SU-DHL-6 (cell line): ENCODE measurements at regions not wholly inside any gene's neighbourhood (a gene's known extent, or its start where the extent isn't known, plus 50 kb on each side); places are given as distances from the start of the nearest gene placed in this dataset.

Experiments
- H2AFZ ChIP-seq: fragments of 200-600 bp; sonication (generic); 2 replicates; pipeline ENCODE4 v1.6.1; 2014; ENCODE audit warnings: low read depth, mild to moderate bottlenecking, moderate library complexity, mixed read lengths, antibody characterized with exemption, low read length; ENCODE audit not compliant: severe bottlenecking
- H3F3A ChIP-seq: fragments of 200-600 bp; shearing (Covaris generic); 2 replicates; pipeline ENCODE4 v1.6.0; 2016; ENCODE audit warnings: antibody characterized with exemption, mild to moderate bottlenecking; ENCODE audit not compliant: insufficient read depth
- H3K27ac ChIP-seq: fragments of 200-600 bp; sonication (generic); 2 replicates; pipeline ENCODE4 v1.5.1; 2016; ENCODE audit warnings: low read depth, mild to moderate bottlenecking, low read length, moderate library complexity, mixed read lengths
- H3K27me3 ChIP-seq: fragments of 200-600 bp; sonication (generic), shearing (Covaris generic); 2 replicates; pipeline ENCODE4 v1.6.0; 2014; ENCODE audit warnings: mild to moderate bottlenecking, low read length
- H3K36me3 ChIP-seq: fragments of 200-600 bp; sonication (generic); 2 replicates; pipeline ENCODE4 v1.6.1; 2014; ENCODE audit warnings: mild to moderate bottlenecking, low read length, mixed read lengths
- H3K4me2 ChIP-seq: fragments of 300-600, 200-600 bp; shearing (Covaris generic), sonication (generic); 2 replicates; pipeline ENCODE4 v1.6.0; 2014; ENCODE audit warnings: low read length, low read depth, mild to moderate bottlenecking; ENCODE audit not compliant: poor library complexity, severe bottlenecking
- H3K4me3 ChIP-seq: fragments of 200-600 bp; sonication (generic); 2 replicates; pipeline ENCODE4 v1.5.1; 2014; ENCODE audit warnings: antibody characterized with exemption, low read length, mild to moderate bottlenecking, mixed read lengths; ENCODE audit not compliant: insufficient read depth, poor library complexity, severe bottlenecking
- H3K79me2 ChIP-seq: fragments of 200-600 bp; sonication (generic); 2 replicates; pipeline ENCODE4 v1.6.1; 2014; ENCODE audit warnings: mild to moderate bottlenecking, low read length, moderate library complexity; ENCODE audit not compliant: insufficient read depth
- H3K9ac ChIP-seq: fragments of 200-600 bp; sonication (generic); 2 replicates; pipeline ENCODE4 v1.7.0; 2014; ENCODE audit warnings: mild to moderate bottlenecking, low read length
- H3K9me2 ChIP-seq: fragments of 200-600 bp; sonication (generic); replicated peaks from 2 replicates; pipeline ENCODE4 v1.6.1; 2014; ENCODE audit warnings: low read length; ENCODE audit not compliant: insufficient read depth
- H3K9me3 ChIP-seq: fragments of 200-600 bp; sonication (generic); 2 replicates; pipeline ENCODE4 v1.6.1; 2014; ENCODE audit warnings: low read length, mixed read lengths; ENCODE audit not compliant: insufficient read depth
- H4K20me1 ChIP-seq: fragments of 200-600 bp; sonication (generic); 2 replicates; pipeline ENCODE4 v1.6.1; 2014; ENCODE audit warnings: low read depth, mild to moderate bottlenecking, antibody characterized with exemption, low read length, moderate library complexity, mixed read lengths
- EZH2phosphoT487 ChIP-seq: fragments of 200-600 bp; sonication (generic), shearing (Covaris generic); conservative IDR thresholded peaks from 2 replicates; pipeline ENCODE4 v1.6.1; 2018; ENCODE audit warnings: mild to moderate bottlenecking, antibody characterized with exemption, low read length, moderate library complexity, mixed read lengths
- TF ChIP-seq, protein P1 (sequence below): fragments of 200-600 bp; sonication (generic); IDR thresholded peaks from one replicate; pipeline ENCODE4 v1.5.1; 2017; ENCODE audit warnings: antibody characterized with exemption, mild to moderate bottlenecking, low read length, moderate library complexity; ENCODE audit not compliant: insufficient read depth, poor library complexity, severe bottlenecking

DNA sequence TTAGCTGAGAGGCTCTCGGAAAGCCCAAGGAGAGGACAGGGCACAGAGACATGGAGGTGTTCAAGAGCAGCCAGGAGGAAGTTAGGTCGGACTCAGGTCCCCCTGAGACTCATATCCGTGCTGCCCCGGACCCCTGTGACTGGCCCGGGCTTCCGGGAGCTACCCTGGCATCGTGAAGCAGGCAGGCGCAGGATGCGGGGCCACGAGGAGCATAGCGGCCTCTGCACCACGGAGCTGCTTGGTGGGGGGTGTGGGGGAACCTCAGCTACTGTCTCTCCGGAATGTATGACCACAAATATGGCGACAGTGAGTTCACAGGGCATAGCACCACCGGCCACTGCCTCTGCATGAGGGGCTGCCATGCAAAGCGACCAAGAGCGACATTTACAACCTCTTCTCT lies 112.2 kb upstream of the GUCA2B start:
- Histone ChIP-seq H4K20me1 (no peaks in the 10 kb centered on the region), H3K9me3 (no peaks in the 10 kb centered on the region), H3F3A (no peaks in the 10 kb centered on the region), H3K4me2 (no peak overlapping the region), H3K4me3 (no peak overlapping the region), H2AFZ (no peak overlapping the region), H3K36me3 (no peaks in the 10 kb centered on the region), H3K9ac (no peak overlapping the region), H3K27ac (no peak overlapping the region), H3K27me3 (no peaks in the 10 kb centered on the region), H3K9me2 (no peaks in the 10 kb centered on the region), H3K79me2 (no peaks in the 10 kb centered on the region)
- TF ChIP-seq, protein P1, sequence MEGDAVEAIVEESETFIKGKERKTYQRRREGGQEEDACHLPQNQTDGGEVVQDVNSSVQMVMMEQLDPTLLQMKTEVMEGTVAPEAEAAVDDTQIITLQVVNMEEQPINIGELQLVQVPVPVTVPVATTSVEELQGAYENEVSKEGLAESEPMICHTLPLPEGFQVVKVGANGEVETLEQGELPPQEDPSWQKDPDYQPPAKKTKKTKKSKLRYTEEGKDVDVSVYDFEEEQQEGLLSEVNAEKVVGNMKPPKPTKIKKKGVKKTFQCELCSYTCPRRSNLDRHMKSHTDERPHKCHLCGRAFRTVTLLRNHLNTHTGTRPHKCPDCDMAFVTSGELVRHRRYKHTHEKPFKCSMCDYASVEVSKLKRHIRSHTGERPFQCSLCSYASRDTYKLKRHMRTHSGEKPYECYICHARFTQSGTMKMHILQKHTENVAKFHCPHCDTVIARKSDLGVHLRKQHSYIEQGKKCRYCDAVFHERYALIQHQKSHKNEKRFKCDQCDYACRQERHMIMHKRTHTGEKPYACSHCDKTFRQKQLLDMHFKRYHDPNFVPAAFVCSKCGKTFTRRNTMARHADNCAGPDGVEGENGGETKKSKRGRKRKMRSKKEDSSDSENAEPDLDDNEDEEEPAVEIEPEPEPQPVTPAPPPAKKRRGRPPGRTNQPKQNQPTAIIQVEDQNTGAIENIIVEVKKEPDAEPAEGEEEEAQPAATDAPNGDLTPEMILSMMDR: no peak
- no peak for TF ChIP-seq EZH2phosphoT487

DNA sequence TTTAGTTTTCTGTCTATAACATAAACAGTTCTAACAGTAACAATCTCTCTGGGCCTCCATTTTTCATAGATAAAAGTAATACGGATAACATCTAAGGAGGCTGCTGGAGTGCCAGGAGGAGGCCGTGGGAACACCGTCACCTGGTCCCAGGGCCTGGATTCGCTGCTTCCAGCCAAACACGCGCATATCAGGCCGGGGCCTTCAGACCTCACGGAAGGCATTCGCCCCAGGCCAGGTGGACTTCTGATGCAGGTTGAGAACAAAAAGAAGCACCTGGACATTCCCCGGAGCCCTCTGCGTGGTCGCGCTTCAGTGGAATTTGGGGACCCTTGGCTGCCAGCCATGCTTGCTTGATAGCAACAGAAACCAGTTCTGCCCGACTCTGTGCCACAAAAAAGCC lies 113.1 kb upstream of the GUCA2B start:
- TF ChIP-seq, protein P1: no peak
- no peak for TF ChIP-seq EZH2phosphoT487
- Histone ChIP-seq H3K9me2 (no peaks in the 10 kb centered on the region), H3F3A (no peaks in the 10 kb centered on the region), H3K4me2 (no peak overlapping the region), H3K79me2 (no peaks in the 10 kb centered on the region), H3K4me3 (no peak overlapping the region), H3K9me3 (no peaks in the 10 kb centered on the region), H3K27ac (no peak overlapping the region), H4K20me1 (no peaks in the 10 kb centered on the region), H3K36me3 (no peaks in the 10 kb centered on the region), H2AFZ (no peak overlapping the region), H3K27me3 (no peaks in the 10 kb centered on the region), H3K9ac (no peak overlapping the region)

DNA sequence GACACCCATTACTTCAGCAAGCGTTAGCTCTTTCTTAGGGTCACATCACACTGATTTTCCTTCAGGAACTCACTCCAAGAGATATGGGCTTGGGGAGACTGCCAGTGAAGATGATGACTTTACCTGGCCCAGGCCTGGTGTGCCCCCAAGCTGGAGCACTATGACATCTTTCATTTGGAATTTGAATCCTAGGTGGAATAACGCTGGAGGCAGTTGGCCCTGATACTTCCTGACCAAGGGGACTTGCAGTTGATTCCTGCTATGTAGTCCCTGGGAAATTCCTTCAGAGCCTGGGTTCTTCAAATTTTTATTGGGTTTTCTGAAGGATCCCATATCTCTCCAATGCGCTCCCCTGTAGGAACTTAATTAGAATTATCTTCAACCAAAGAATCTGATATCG lies 114.9 kb upstream of the GUCA2B start:
- H3K36me3 ChIP-seq: no peaks in the 10 kb centered on the region
- H3K9me3 ChIP-seq: no peaks in the 10 kb centered on the region
- no peak overlapping the region for H3K27ac ChIP-seq
- H3K9me2 ChIP-seq: no peaks in the 10 kb centered on the region
- no peak overlapping the region for H2AFZ ChIP-seq
- no peaks in the 10 kb centered on the region for H3F3A ChIP-seq
- H3K9ac ChIP-seq: no peak overlapping the region
- no peaks in the 10 kb centered on the region for H3K27me3 ChIP-seq
- no peaks in the 10 kb centered on the region for H4K20me1 ChIP-seq
- H3K79me2 ChIP-seq: no peaks in the 10 kb centered on the region
- TF ChIP-seq, protein P1: no peak
- TF ChIP-seq EZH2phosphoT487: no peak
- no peak overlapping the region for H3K4me3 ChIP-seq
- no peak overlapping the region for H3K4me2 ChIP-seq

DNA sequence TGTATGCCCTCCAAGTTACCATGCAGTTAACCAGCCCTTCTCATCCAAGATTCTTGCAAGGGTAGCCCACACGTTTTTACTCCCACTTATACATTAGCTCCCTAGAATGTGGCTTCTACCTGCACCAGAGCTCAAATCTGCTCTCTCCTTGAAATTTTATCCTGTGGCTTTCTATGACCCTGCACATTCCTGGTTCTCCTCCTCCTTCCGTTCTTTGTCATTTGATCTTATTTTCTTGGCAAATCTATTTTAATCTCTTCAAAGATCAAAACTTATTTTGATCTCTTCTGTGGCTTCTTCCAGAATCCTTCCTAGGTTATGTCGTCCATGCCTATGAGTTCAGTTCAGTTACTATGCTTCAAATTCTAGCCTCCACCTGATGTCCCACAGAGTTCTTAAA lies 115.6 kb upstream of the GUCA2B start:
- H3K4me3 ChIP-seq: no peak overlapping the region
- H3K36me3 ChIP-seq: no peaks in the 10 kb centered on the region
- H3K9me2 ChIP-seq: no peaks in the 10 kb centered on the region
- H4K20me1 ChIP-seq: no peaks in the 10 kb centered on the region
- TF ChIP-seq, protein P1: no peak
- TF ChIP-seq EZH2phosphoT487: no peak
- no peak overlapping the region for H2AFZ ChIP-seq
- no peaks in the 10 kb centered on the region for H3F3A ChIP-seq
- H3K4me2 ChIP-seq: no peak overlapping the region
- H3K9ac ChIP-seq: no peak overlapping the region
- no peak overlapping the region for H3K27ac ChIP-seq
- no peaks in the 10 kb centered on the region for H3K79me2 ChIP-seq
- H3K9me3 ChIP-seq: no peaks in the 10 kb centered on the region
- H3K27me3 ChIP-seq: no peaks in the 10 kb centered on the region
